Ishikawa (cell line): ENCODE measurements at regions not wholly inside any gene's neighbourhood (a gene's known extent, or its start where the extent isn't known, plus 50 kb on each side); places are given as distances from the start of the nearest gene placed in this dataset.

Experiments used
- CEBPB ChIP-seq: IDR thresholded peaks from 2 replicates; pipeline ENCODE4 v1.6.1; 2012
- CREB1 ChIP-seq: IDR thresholded peaks from 2 replicates; pipeline ENCODE4 v1.6.1; 2012; ENCODE audit warnings: low read depth
- EGR1 ChIP-seq: IDR thresholded peaks from 2 replicates; pipeline ENCODE4 v1.6.1; 2012
- EP300 ChIP-seq: IDR thresholded peaks from 2 replicates; pipeline ENCODE4 v1.6.1; 2012; ENCODE audit warnings: borderline replicate concordance
- FOXM1 ChIP-seq: IDR thresholded peaks from 2 replicates; pipeline ENCODE4 v1.6.1; 2012; ENCODE audit warnings: low read depth, borderline replicate concordance
- MAX ChIP-seq: IDR thresholded peaks from 2 replicates; pipeline ENCODE4 v1.6.1; 2012
- NFIC ChIP-seq: IDR thresholded peaks from 2 replicates; pipeline ENCODE4 v1.6.1; 2012
- RAD21 ChIP-seq: IDR thresholded peaks from 2 replicates; pipeline ENCODE4 v1.6.1; 2012; ENCODE audit warnings: low read depth
- REST ChIP-seq: IDR thresholded peaks from 2 replicates; pipeline ENCODE4 v1.6.1; 2012; ENCODE audit warnings: low read depth, mild to moderate bottlenecking
- TAF1 ChIP-seq: IDR thresholded peaks from 2 replicates; pipeline ENCODE4 v1.6.1; 2012; ENCODE audit warnings: low read depth, mild to moderate bottlenecking
- TCF12 ChIP-seq: IDR thresholded peaks from 2 replicates; pipeline ENCODE4 v1.6.1; 2012; ENCODE audit warnings: low read depth
- TEAD4 ChIP-seq: IDR thresholded peaks from 2 replicates; pipeline ENCODE4 v1.6.1; 2012
- USF1 ChIP-seq: IDR thresholded peaks from 2 replicates; pipeline ENCODE4 v1.6.1; 2012
- YY1 ChIP-seq: IDR thresholded peaks from 2 replicates; pipeline ENCODE4 v1.6.1; 2012; ENCODE audit warnings: low read depth
- ZBTB7A ChIP-seq: IDR thresholded peaks from 2 replicates; pipeline ENCODE4 v1.6.1; 2012; ENCODE audit warnings: low read depth

GRCh38 chr14:48723841-48724495, 862.2 kb downstream of the RPS29 start:
- TF ChIP-seq TCF12, result no peak
- TF ChIP-seq FOXM1, result no peak
- no peak for TF ChIP-seq YY1
- no peak for TF ChIP-seq TAF1
- TF ChIP-seq EGR1, result no peak
- TF ChIP-seq NFIC, result no peak
- TF ChIP-seq MAX, result no peak
- TF ChIP-seq USF1, result no peak
- TF ChIP-seq RAD21, result no peak
- TF ChIP-seq ZBTB7A, result no peak

- TF ChIP-seq CEBPB (no peak), TAF1 (no peak), NFIC (no peak), RAD21 (no peak), EGR1 (no peak), YY1 (no peak)
These were observed 871.8 kb downstream of the RPS29 start for GRCh38 chr14:48714366-48714765.

- TF ChIP-seq ZBTB7A (no peak), FOXM1 (no peak), TCF12 (no peak), EGR1 (no peak), EP300 (no peak), TAF1 (no peak), RAD21 (no peak)
These were observed 876.0 kb downstream of the RPS29 start for GRCh38 chr14:48710133-48710532.

- no peak for TF ChIP-seq EP300
- no peak for TF ChIP-seq ZBTB7A
These were observed 876.8 kb downstream of the RPS29 start for GRCh38 chr14:48709277-48709785.

GRCh38 chr14:48704639-48705038, 881.5 kb downstream of the RPS29 start:
- TF ChIP-seq ZBTB7A, result no peak
- no peak for TF ChIP-seq TCF12
- TF ChIP-seq REST, result no peak
- TF ChIP-seq NFIC, result no peak
- TF ChIP-seq CREB1, result no peak
- TF ChIP-seq CEBPB, result no peak
- no peak for TF ChIP-seq YY1
- TF ChIP-seq EP300, result no peak
- TF ChIP-seq TEAD4, result no peak
- TF ChIP-seq MAX, result no peak
- TF ChIP-seq RAD21, result no peak
- no peak for TF ChIP-seq FOXM1
- TF ChIP-seq EGR1, result no peak
- no peak for TF ChIP-seq USF1
- no peak for TF ChIP-seq TAF1

- TF ChIP-seq TEAD4 (no peak), TAF1 (no peak), TCF12 (no peak), CREB1 (no peak), REST (no peak), FOXM1 (no peak), CEBPB (no peak), RAD21 (no peak), YY1 (no peak), MAX (no peak), ZBTB7A (no peak), USF1 (no peak), EP300 (no peak), EGR1 (no peak)
These were observed 882.3 kb downstream of the RPS29 start for GRCh38 chr14:48703728-48704467.
